A549 (cell line): ENCODE measurements at regions not wholly inside any gene's neighbourhood (a gene's known extent, or its start where the extent isn't known, plus 50 kb on each side); places are given as distances from the start of the nearest gene placed in this dataset.

ENCODE experiments used
- CEBPB ChIP-seq, 2 experiments: fragments of >200 bp in 1 of 2; sonication (Bioruptor Twin) in 1 of 2; formaldehyde crosslinking in 1 of 2; IDR thresholded peaks; 2 replicates each; pipeline ENCODE4 v1.6.1; 2012 to 2016
- CHD4 ChIP-seq: fragments of 200-600 bp; sonication (generic); IDR thresholded peaks from 2 replicates; pipeline ENCODE4 v1.6.1; 2016; ENCODE audit warnings: antibody characterized with exemption, mild to moderate bottlenecking, borderline replicate concordance
- HOXA7 ChIP-seq: fragments of 250-450 bp; sonication (Bioruptor Pico); IDR thresholded peaks from 2 replicates; pipeline ENCODE4 v1.5.0; 2020; ENCODE audit warnings: mild to moderate bottlenecking, moderate library complexity
- MAFK ChIP-seq: fragments of 450-650 bp; IDR thresholded peaks from 2 replicates; pipeline ENCODE4 v1.6.1; 2014; ENCODE audit not compliant: partially characterized antibody
- RFX5 ChIP-seq: fragments of 450-650 bp; IDR thresholded peaks from 2 replicates; pipeline ENCODE4 v1.7.1; 2014; ENCODE audit warnings: antibody characterized with exemption, mild to moderate bottlenecking, moderate library complexity
- TF ChIP-seq, protein P1 (sequence below): fragments of >200 bp; sonication (Bioruptor Twin); formaldehyde crosslinking; IDR thresholded peaks from 2 replicates; pipeline ENCODE4 v1.6.1; 2016

DNA sequence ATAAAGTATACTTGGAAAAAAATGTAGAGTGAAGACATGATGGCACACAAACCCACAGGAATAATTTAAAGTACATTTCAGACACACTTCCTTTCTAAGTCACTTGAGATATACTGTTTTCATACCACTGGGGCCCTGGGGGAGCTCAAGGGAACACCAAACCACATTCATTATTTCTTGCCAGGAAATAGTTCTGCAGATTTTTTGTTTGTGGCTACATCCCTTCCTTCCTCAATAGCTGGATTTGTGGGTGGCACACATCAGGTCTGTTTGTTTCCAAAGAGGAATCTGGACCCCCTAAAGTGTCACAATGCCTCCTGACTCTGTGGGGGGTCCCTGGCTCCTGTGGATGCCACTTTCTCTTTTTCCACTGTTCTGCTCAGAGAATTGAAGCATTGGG lies 153.5 kb upstream of the COL8A1 start:
- no peak for TF ChIP-seq CEBPB (IDR thresholded peaks at IDR 0.05)
- no peak for TF ChIP-seq CHD4
- no peak for TF ChIP-seq MAFK
- TF ChIP-seq HOXA7 (CRISPR knock-in tag) = no peak
- TF ChIP-seq, protein P1, sequence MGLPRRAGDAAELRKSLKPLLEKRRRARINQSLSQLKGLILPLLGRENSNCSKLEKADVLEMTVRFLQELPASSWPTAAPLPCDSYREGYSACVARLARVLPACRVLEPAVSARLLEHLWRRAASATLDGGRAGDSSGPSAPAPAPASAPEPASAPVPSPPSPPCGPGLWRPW = no peak
- no peak for TF ChIP-seq RFX5
